ENCODE measurements at regions not wholly inside any gene's neighbourhood (a gene's known extent, or its start where the extent isn't known, plus 50 kb on each side); places are given as distances from the start of the nearest gene placed in this dataset.

DNA sequence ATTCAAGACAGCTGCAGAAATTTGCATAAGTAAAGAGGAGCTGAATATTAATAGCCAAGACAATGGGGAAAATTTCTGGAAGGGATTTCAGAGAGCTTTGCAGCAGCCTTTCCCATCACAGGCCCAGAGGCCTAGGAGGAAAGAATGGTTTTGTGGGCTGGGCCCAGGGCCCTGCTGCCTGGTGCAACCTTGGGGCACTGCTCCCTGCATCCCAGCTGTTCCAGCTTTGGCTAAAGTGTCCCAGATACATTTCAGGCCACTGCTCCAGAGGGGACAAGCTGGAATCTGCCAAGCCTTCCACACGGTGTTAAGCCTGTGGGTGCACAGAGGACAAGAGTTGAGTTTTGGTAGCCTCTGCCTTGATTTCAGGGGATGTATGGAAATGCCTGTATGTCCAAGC lies 185.6 kb upstream of the SFRP2 start:
- no peak for DNase-seq

DNA sequence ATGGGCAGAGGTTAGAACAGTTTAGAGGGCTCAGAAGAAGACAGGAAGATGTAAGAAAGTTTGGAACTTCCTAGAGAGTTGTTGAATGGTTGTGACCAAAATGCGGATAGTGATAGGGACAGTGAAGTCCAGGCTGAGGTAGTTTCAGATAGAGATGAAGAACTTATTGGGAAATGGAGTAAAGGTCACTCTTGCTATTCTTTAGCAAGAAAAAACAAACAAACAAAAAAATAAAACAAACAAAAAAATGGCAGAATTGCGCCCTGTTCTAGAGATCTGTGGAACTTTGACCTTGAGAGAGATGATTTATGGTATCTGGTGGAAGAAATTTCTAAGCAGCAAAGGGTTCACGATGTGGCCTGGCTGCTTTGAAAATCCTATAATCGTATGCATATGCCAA lies 185.1 kb upstream of the SFRP2 start:
- no peak for DNase-seq

DNA sequence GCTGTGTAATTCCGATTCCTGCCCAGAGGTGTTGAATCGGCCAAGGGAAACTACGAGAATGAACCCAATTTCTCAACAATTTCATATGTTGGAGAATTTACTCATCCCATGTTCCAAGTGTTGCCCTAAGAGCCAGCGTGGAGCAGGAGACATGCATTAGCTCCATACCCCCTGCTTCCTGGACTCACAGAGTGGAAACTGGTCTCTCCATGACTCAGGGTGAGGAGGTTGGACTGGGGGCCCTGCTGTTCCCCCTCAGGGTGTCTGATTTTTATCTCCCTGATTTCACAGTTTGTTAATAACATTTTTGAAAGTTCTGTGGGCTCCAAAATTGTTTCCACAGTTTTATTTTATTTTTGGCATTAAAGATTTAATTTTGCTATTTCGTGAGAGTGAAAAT lies 183.0 kb upstream of the SFRP2 start:
- DNase-seq, result no peak

DNA sequence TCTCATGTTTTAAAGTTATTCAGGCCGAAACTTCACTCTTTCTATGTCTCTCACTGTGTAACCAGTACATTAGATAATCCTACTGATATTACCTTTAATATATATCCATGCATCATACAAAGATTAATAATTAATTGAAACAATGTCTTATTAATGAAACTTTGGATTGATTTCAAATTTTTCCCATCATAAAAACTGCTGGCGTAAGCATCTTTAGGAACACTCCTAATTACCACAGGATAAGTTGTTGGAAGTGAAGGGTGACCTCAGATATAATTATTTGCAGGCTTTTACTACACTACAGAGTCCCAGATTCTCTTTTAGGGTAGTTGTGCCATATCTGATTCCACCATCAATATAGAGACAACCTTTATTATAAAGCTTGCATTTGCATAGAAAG lies 181.3 kb upstream of the SFRP2 start:
- DNase-seq, result no peak

DNA sequence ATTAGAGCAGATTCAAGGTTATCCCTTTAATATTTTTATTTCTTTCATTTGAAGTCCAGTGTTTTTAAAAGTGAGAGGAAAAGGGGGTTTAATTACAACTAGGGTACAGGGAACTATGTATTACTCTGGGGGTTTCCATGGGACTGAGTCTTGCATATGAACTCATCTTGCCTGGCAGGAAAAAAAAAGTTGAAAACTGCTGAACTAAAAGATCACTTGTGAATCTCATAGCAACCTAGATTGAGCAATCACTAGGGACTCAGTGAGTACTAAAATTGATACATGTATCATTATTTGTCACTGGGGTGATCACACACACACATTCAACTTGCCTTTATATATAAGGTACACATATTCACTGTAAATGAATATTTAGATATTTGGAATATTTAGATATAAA lies 180.7 kb upstream of the SFRP2 start:
- no peak for DNase-seq

DNA sequence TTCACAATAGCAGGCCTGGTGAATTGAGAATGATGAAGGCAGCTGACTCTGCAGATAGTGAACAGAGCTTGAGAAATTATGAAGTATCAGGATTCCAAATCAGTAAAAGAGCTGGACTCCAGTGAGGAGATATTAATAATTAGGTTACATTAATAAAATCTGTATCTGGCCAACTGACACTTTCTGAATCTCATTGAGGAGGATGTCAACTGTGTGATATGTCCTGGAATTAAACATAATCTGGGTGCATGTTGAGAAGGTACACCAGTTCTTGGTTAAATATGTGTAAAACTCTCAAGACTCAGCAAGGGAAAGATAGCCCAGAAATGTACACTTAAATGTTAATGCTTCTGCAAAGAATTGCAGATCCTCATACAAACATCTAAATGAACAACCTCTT lies 177.8 kb upstream of the SFRP2 start:
- DNase-seq, result no peak

DNA sequence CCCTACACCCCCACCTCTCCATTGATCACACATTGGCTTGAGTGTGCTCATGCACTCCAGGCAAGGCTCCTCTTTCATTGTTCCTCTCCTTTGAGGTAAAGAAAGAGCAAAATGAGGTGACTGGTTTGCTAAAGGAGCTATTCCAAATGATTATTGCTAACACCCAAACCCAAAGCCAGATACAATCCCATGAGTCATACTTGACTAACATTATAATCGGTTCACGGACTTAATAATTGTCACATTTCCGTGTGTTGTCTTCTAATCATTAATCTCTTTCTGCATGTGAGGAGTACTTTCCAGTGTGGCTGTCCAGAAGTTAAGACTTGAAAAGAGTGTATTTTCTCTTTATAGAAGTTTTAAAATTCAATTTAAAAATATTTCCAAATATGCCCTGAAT lies 174.3 kb upstream of the SFRP2 start:
- no peak for DNase-seq

DNA sequence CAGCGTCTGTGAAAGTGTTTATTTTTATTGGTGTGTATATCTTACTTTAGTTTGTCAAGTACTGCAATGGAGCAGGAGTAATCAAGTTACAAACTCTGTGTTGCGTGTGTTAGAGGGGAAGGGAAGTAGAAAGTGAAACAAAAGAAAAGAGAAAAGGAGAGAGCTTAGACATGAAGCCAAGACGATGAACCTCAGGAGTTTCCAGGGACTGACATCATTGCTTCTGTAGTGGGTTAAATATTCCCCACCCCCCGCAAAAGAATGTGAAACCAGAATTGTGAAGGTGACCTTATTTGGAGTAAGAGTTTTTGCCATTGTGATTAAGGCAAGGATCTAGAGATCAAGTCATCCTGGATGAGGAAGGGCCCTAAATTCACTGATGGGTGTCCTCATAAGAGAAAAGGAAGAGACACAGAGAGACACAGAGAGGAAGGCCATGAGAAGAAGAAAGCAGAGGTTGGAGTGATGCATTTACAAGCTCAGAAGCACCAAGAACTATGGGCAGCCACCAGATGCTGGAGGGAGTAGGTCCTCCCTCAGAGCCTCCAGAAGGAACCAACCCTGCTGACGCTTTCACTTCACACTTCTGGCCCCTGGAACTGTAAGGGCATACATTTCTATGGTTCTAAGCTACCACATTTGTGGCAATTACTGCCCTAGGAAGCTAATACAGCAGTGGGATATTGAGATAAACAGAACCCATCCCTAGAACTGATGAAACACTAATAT lies 173.6 kb upstream of the SFRP2 start:
- peak in 1 of 5 experiments; percentile 42 for DNase-seq

DNA sequence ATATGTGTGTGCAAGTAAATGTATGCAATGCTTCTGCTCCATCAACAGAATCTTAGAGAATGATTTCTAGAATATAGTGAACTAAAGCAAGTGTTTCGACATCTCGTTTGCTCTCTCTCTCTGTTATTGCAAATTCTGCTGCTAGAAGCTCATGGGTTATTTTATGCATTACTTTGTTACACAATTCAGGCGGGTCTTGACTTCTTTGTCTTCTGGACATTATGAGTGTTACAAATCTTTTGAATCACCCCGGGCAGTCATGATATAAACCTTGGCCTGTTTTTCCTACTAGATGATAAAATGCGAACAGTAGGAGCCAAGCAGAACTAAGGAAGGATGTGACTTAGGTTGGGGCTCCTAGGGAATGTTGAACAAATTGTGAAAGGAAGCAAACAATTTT lies 166.4 kb upstream of the SFRP2 start:
- DNase-seq, result no peak

DNA sequence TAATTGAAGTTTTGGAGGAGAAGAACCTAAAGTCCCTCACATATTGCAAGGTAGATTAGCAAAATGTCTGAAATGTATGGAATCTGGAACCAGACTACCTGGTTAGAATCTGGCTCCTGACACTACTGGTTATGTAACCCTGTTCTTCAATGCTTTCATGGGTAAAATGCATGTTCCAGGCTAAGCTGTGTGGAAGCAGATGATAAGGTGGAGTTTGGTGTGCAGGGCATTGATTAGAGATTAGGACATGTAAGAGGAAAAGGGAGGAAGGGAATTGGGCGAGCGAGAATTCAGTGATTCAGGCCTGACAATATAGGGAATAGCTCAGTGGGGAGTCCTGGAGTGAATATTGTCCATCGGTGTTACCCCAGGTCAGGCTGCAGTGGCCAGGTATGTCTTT lies 165.8 kb upstream of the SFRP2 start:
- no peak for DNase-seq

DNA sequence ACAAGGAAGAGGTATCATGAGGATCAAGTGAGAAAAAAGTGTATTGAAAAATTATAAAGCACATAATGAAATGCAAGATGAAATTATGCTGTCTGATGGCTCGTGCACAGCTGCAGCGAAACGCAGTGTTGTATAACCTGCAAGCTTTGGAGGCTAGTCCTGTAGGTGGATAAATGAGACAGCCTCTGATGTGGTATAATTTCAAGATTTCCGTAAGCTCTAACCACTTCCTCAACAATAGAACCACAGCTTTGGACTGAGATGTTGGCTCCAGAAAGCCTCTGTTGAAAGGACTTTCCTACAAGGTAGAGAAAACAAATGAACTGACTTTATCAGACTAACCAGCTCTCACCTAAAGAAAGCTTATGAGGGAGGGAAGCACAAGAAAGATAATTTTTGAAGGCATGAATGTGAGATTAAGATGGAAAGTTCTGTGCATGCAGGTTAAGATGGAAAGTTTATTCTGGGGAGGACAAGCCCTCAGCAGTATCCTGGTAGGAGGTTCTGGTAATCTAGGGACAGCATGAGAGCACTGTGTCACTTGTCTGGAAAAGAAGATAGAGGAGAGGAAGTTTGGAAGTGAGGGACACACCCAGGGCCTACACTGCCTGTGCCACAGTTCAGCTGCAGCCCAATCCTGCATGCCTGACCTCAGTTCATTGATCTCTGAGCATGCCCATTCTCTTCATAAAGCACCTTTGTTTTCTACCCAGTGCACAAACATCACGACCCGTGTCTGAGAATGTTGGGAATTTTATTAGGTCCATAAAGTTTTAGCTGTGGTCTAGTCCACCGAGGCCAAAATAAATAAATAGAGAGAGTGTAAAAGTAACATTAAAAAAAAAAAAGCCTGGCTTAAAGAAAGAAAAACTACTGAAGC lies 161.5 kb upstream of the SFRP2 start:
- DNase-seq, result peak in 1 of 5 experiments; percentile 83

DNA sequence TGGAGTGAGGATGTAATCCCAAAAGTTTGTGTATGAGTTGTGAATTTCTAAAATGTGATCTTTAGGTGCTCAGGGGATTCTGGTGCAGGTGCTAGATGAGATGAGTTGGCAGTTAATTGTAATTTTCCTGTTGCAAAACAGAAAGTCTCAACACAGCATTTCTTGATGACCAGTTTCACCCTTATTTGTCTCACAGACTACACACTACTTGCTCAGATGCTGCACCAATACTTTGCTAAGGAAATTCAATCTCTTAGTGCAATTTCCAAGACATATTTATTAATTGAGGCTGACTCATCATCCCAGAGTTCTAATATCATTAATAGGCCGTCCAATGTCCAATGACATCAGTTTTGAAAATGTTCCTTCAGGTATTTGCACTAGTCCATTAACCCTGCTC lies 159.2 kb upstream of the SFRP2 start:
- DNase-seq, result no peak

DNA sequence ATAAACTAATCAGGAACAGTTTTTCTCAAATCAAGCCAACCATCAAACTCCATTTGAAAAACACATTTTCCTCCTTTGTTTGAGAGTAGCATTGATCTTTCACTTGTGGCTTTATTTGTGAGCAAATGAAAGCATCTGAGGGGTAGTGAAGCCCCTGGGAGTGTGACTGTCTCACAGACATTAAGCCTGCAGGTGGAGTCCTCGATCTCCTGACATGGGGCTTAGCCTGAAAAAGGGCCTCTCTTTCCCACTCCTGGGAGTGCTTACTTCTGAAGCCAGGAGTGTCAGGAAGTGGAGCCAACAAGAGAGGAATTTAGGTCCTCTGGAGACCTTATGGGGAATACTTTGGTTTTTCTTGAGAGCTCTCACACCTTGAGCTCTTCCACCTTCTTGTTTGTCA lies 158.2 kb upstream of the SFRP2 start:
- DNase-seq, result no peak

DNA sequence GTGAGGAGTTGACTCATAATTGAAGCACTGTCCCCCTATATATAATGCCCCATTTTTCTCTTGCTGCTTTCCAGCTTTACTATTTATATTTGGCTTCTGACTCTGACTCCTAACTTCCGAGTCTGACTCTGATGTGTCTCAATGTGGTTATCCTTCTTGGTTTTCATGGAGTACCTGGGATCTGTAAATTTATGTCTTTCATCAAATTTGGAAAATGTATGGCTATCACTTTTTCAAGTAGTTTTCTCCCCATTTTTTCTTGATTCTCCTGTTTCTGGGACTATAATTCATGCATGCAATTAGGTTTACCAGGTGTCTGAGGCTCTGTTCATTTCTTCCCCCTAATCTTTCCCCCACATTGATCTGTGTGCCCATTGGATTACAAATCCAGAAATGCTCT lies 156.8 kb upstream of the SFRP2 start:
- no peak for DNase-seq

DNA sequence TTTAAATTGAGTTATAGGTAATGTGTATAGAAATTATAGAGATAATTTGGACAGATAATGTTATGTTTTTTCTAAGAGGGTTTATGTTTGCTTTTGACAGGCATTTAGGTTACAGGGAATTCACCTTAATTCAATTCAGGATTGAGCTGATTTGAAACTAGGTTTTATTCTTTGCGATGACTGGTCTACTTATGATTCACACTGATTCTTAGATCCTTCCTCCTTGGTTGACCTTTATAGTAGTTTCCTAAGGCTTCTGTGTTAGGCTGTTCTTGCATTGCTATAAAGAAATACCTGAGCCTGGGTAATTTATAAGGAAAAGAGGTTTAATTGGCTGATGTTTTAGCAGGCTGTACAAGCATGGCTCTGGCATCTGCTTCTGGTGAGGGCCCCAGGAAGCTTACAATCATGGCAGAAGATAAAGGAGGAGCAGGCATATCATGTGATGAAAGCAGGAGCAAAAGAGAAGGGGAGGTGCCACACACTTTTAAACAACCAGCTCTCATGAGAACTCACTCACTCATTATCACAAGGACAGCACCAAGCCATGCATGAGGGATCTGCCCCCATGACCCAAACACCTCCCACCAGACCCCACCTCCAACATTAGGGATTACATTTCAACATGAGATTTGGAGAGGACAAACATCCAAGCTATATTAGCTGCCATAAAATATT lies 155.0 kb upstream of the SFRP2 start:
- DNase-seq, result no peak

DNA sequence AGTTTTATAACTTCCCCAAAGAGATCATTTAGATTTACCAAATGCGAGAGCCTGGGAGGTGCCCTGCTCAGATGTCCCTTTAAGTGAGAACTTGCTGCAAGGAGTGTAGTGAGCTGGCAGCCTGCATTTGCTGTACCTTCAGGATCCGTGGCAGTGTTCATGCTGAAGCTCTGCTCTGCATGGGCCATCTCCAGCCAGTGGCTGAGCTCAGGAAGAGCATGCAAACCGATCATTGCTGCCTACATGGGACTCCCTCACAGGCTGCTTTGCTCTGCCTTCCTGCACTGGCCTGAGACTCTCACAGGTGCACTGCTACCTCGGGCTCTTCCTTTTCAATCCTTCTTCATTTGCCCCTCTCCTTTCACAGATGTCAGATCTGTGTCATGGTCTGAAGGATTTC lies 152.0 kb upstream of the SFRP2 start:
- DNase-seq, result no peak

DNA sequence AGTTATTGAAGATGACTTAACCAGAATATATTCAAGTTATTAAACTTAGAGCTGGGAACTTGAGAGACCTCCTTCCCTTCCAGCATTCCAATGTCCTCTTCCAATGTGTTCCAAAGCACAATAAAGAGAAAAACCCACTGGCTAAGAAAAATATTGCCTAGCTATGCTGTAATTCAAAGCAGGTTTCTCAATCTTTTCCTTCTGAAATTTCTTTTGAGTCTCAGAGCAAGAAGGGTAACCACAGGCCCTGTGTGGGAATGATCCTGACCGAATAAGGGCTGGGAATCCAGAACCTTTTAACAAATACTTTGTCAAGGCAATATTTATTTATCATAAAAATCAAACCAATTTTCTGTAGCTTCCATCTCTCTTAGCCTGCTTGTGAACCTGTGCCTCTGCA lies 150.7 kb upstream of the SFRP2 start:
- no peak for DNase-seq

DNA sequence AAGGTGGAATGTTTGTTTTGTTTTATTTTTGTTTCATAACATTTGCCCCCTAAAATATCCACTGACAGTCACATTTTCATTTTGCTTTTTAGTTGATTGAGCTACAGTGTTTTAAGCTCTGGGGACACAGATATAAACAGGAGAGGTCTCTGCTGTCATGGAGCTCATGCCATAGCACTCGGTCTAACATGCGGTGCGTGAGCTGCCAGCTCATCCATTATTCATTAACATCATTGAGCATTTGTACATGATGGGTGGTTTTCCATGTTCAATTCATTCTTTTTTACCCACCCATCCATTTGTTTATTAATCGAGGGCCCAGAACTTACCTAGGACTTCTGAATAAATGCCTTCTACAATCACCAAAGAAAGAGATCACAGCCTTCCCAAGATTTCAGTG lies 150.1 kb upstream of the SFRP2 start:
- no peak for DNase-seq

DNA sequence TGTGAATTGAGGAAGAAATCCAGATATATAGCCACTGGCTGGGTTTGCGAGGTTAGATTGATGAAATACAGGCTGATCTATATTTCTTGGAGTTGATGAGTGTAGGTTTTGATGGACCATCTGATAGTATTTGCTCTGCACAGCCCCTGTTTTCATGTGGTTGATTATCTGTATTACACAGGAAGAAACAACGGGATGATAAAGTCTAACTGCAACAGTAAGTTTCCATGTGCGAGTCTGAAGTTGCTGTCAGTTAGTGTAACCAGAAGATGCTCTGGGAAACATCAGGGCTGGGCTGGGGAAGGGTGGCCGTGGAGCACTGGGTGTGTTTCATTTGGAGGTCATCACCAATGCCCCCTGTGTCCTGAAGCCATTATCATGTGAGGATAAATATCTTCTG lies 148.4 kb upstream of the SFRP2 start:
- DNase-seq, result peak in 1 of 5 experiments; percentile 41

DNA sequence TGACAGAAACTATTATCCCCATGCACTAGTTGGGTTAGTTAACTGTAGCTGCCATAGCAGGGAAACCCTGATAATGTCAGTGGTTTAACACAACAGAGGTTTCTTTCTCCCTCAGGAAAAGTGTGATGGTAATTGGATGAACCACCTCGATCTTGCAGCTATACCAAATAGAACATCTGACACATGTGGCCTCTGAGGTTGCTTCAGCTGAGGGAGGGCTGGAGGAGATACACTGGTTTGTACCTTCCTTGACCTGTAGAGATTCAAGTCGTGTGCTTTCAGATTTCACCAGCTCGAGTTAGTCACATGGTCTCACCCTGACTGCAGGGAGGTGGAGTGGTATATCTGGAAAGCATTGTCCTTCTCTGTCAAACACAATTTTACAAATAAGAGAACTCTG lies 147.2 kb upstream of the SFRP2 start:
- DNase-seq, result peak in 1 of 5 experiments; percentile 3

DNA sequence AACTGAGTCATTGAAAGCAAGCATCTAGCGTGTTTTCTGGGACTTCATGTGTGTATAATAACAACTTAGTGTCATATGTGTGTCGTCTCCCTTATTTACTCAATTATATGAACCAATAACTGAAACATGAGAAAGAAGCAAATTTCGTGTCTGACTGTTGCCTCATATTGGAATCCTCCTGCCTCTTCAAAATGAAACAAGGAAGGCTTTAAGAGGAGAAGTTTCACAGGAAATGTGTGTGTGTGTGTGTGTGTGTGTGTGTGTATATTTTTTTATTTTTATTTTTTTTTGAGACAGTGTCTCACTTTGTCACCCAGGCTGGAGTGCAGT lies 145.8 kb upstream of the SFRP2 start:
- DNase-seq, result no peak

DNA sequence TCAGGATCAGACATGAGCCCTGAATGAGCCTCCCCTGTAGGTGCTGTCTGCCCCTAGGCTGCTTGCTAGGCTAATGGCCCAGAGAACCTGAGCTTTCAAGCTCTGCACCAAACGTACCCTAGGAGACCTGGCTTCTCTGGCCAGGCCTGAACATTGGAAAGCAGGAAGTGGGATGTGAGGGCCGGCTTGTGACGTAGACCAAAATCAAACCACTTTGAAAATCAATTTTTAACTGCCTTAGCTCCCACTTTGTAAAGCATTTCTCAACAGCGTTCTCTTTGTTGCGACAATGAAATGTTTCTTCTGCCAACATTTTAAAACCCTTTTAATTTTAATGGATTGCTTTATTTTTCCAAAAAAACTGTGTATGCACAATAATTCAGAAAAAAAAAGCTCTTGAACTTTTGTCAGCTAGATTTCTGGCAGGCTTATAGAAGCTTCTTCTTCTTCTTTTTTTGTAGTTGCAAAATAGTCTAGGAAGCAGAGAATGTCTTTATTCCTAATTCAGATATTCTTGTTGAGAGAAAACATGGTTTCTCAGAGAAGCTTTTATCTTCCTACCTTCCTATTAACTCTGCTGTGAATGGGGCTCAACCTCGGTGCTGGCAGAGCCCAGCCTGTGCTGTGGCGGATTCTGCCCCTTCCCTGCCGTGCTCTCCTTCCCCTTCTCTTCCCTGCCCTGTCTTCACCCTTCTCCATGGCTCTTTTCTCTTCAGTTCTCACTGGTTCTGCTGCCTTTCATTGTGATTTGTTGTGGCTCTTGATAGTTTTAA lies 145.2 kb upstream of the SFRP2 start:
- no peak for DNase-seq

DNA sequence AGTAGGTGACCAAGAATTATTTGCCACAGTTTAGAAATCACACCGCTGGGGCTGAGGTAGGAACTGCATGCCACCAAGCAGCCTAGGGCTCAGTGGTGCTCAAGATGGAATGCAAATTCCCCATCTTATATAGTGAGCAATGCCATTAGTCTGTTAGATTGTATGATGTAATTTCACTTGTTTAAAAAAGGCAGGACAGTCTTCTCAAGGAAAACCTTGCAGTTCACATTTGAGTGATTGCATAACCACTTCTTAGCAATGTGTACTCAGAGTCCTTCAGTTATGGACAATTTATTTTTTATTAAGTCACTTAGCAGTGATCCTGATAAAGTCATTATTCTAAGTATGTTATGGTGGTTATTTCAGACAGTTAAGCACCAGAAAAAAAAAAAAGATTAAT lies 142.9 kb upstream of the SFRP2 start:
- no peak for DNase-seq

All from T-helper 2 cell (primary cell).